HEK293 (cell line): ENCODE measurements at regions not wholly inside any gene's neighbourhood (a gene's known extent, or its start where the extent isn't known, plus 50 kb on each side); places are given as distances from the start of the nearest gene placed in this dataset.
A peak's percentile ranks its signal among the peaks of the same experiment; 100 is the strongest.

ENCODE experiments used
- CTCF ChIA-PET: fragments of 350-600 bp; formaldehyde crosslinking; extraction: SDS; loops from one replicate; lab custom pipeline; 2021; ENCODE audit warnings: antibody characterized with exemption; lab: Yijun Ruan, JAX
- POLR2A ChIA-PET: fragments of 300-600 bp; formaldehyde crosslinking; extraction: SDS; loops from one replicate; lab custom pipeline; 2020; ENCODE audit warnings: antibody characterized with exemption, inconsistent platforms; lab: Yijun Ruan, JAX
- H3K27ac ChIP-seq: fragments of 200-500 bp; sonication (Bioruptor generic); 2 replicates; pipeline ENCODE4 v1.5.1; 2014; ENCODE audit warnings: low read depth, low read length, control low read depth, inconsistent platforms; ENCODE audit errors: extremely low read depth
- H3K36me3 ChIP-seq, 2 experiments: fragments of 200-500 bp in 1 of 2; sonication (Bioruptor generic) in 1 of 2; 1 replicate in 1 of 2; 2 replicates in 1 of 2; pipeline ENCODE4 v1.5.1; 2014 to 2017; ENCODE audit warnings: inconsistent platforms in 2 of 2, low read length in 2 of 2; ENCODE audit not compliant: control insufficient read depth in 2 of 2, insufficient read depth in 1 of 2
- H3K4me1 ChIP-seq: fragments of 200-500 bp; sonication (Bioruptor generic); 2 replicates; pipeline ENCODE4 v1.5.1; 2014; ENCODE audit warnings: mild to moderate bottlenecking, low read length, inconsistent platforms; ENCODE audit not compliant: control insufficient read depth, insufficient read depth
- H3K4me3 ChIP-seq: 2 replicates; pipeline ENCODE4 v1.5.1; 2011; ENCODE audit warnings: low read depth, mild to moderate bottlenecking, control low read depth, low read length, moderate library complexity
- H3K9me3 ChIP-seq: fragments of 200-500 bp; sonication (Bioruptor generic); 2 replicates; pipeline ENCODE4 v1.5.1; 2014; ENCODE audit warnings: low read depth, low read length, inconsistent platforms; ENCODE audit not compliant: control insufficient read depth, insufficient read depth
- CTCF ChIP-seq: fragments of 450-650 bp; formaldehyde crosslinking; IDR thresholded peaks from 2 replicates; pipeline ENCODE4 v1.5.1; 2016; ENCODE audit warnings: missing biosample characterization, missing genetic modification characterization
- EGR2 ChIP-seq: fragments of 450-650 bp; formaldehyde crosslinking; IDR thresholded peaks from 2 replicates; pipeline ENCODE4 v1.5.1; 2016; ENCODE audit warnings: low read depth, missing biosample characterization, missing genetic modification characterization
- GFI1B ChIP-seq: fragments of 450-650 bp; formaldehyde crosslinking; IDR thresholded peaks from 2 replicates; pipeline ENCODE4 v1.5.1; 2016; ENCODE audit warnings: missing biosample characterization, missing genetic modification characterization
- KLF1 ChIP-seq: fragments of 450-650 bp; formaldehyde crosslinking; IDR thresholded peaks from 2 replicates; pipeline ENCODE4 v1.5.1; 2016; ENCODE audit warnings: missing biosample characterization, missing genetic modification characterization
- OSR2 ChIP-seq: fragments of 450-650 bp; formaldehyde crosslinking; IDR thresholded peaks from 2 replicates; pipeline ENCODE4 v1.5.1; 2016; ENCODE audit warnings: missing biosample characterization, missing genetic modification characterization
- RBAK ChIP-seq: fragments of 450-650 bp; formaldehyde crosslinking; IDR thresholded peaks from 2 replicates; pipeline ENCODE4 v1.5.1; 2016; ENCODE audit warnings: missing biosample characterization, missing genetic modification characterization
- SP2 ChIP-seq: fragments of 450-650 bp; formaldehyde crosslinking; IDR thresholded peaks from 2 replicates; pipeline ENCODE4 v1.5.1; 2016; ENCODE audit warnings: missing biosample characterization, missing genetic modification characterization
- TSHZ1 ChIP-seq: fragments of 450-650 bp; formaldehyde crosslinking; IDR thresholded peaks from 2 replicates; pipeline ENCODE4 v1.5.1; 2016; ENCODE audit warnings: missing biosample characterization, missing genetic modification characterization, borderline replicate concordance
- ZBTB44 ChIP-seq: fragments of 450-650 bp; IDR thresholded peaks from 2 replicates; pipeline ENCODE4 v1.5.1; 2018; ENCODE audit warnings: missing biosample characterization, mild to moderate bottlenecking, missing genetic modification characterization
- ZFP37 ChIP-seq: fragments of 450-650 bp; formaldehyde crosslinking; IDR thresholded peaks from 2 replicates; pipeline ENCODE4 v1.5.1; 2016; ENCODE audit warnings: missing biosample characterization, missing genetic modification characterization
- ZNF148 ChIP-seq: fragments of 450-650 bp; formaldehyde crosslinking; IDR thresholded peaks from 2 replicates; pipeline ENCODE4 v1.5.0; 2017; ENCODE audit warnings: missing biosample characterization, missing genetic modification characterization, borderline replicate concordance
- ZNF501 ChIP-seq: fragments of 450-650 bp; formaldehyde crosslinking; IDR thresholded peaks from 2 replicates; pipeline ENCODE4 v1.5.1; 2016; ENCODE audit warnings: missing biosample characterization, missing genetic modification characterization
- ZNF585B ChIP-seq: fragments of 450-650 bp; formaldehyde crosslinking; IDR thresholded peaks from 2 replicates; pipeline ENCODE4 v1.5.1; 2016; ENCODE audit warnings: missing biosample characterization, missing genetic modification characterization
- ZNF629 ChIP-seq: fragments of 450-650 bp; formaldehyde crosslinking; IDR thresholded peaks from 2 replicates; pipeline ENCODE4 v1.5.1; 2017; ENCODE audit warnings: missing biosample characterization, missing genetic modification characterization
- ZNF639 ChIP-seq: fragments of 450-650 bp; formaldehyde crosslinking; IDR thresholded peaks from 2 replicates; pipeline ENCODE4 v1.5.1; 2016; ENCODE audit warnings: missing biosample characterization, missing genetic modification characterization
- ZNF670 ChIP-seq: fragments of 450-650 bp; formaldehyde crosslinking; IDR thresholded peaks from 2 replicates; pipeline ENCODE4 v1.5.1; 2016; ENCODE audit warnings: missing biosample characterization, missing genetic modification characterization, low read depth
- ZNF677 ChIP-seq: fragments of 450-650 bp; IDR thresholded peaks from 2 replicates; pipeline ENCODE4 v1.5.0; 2018; ENCODE audit warnings: missing biosample characterization, mild to moderate bottlenecking, missing genetic modification characterization, moderate library complexity
- ZNF776 ChIP-seq: fragments of 450-650 bp; formaldehyde crosslinking; IDR thresholded peaks from 2 replicates; pipeline ENCODE4 v1.5.0; 2017; ENCODE audit warnings: missing biosample characterization, missing genetic modification characterization, borderline replicate concordance
- ZSCAN30 ChIP-seq: fragments of 450-650 bp; IDR thresholded peaks from 2 replicates; pipeline ENCODE4 v1.5.1; 2018; ENCODE audit warnings: missing biosample characterization, mild to moderate bottlenecking, missing genetic modification characterization, moderate library complexity

GRCh38 chr13:26964278-26965250 lies 204.0 kb upstream of the GPR12 start (continued):
- TF ChIP-seq ZNF148 (tag by site-specific recombination) = no peak

- H3K9me3 ChIP-seq = no peaks in the 10 kb centered on the region
- H3K27ac ChIP-seq = no peak overlapping the region
- no peaks in the 10 kb centered on the region for H3K36me3 ChIP-seq
- ChIA-PET CTCF (interaction anchor here (1.1 kb wide), 1 partner anchor 11 kb away, joined by 3 read pairs; no protein-coding TSS in a partner anchor), POLR2A (no interaction called here)
- TF ChIP-seq OSR2 (no peak), ZNF677 (tag by site-specific recombination) (no peak), SP2 (tag by site-specific recombination) (no peak), ZNF776 (tag by site-specific recombination) (no peak)
- peaks cover 18% of the 10 kb centered on the region for H3K4me1 ChIP-seq
- H3K4me3 ChIP-seq = no peak overlapping the region
These were observed 202.1 kb upstream of the GPR12 start for GRCh38 chr13:26962671-26963070.

GRCh38 chr13:26961890-26962615 lies 201.5 kb upstream of the GPR12 start:
- Histone ChIP-seq H3K27ac (no peak overlapping the region), H3K9me3 (no peaks in the 10 kb centered on the region), H3K4me1 (peaks cover 24% of the 10 kb centered on the region), H3K36me3 (no peaks in the 10 kb centered on the region), H3K4me3 (no peak overlapping the region)
- CTCF ChIA-PET = interaction anchor here (1.1 kb wide), 1 partner anchor 10 kb away, joined by 3 read pairs; no protein-coding TSS in a partner anchor
- POLR2A ChIA-PET = no interaction called here
- TF ChIP-seq GFI1B (tag by site-specific recombination) (no peak), ZNF670 (tag by site-specific recombination) (no peak), ZBTB44 (no peak), CTCF (tag by site-specific recombination) (no peak), RBAK (no peak), ZNF629 (tag by site-specific recombination) (no peak), ZNF501 (no peak), ZSCAN30 (tag by site-specific recombination) (no peak), TSHZ1 (no peak), ZNF639 (tag by site-specific recombination) (no peak), EGR2 (tag by site-specific recombination) (peak; percentile 49; the same call in 1 of the 2 replicates), ZNF585B (tag by site-specific recombination) (no peak), KLF1 (peak; percentile 47), ZFP37 (tag by site-specific recombination) (no peak)
